Keratinocyte (primary cell): ENCODE measurements at regions not wholly inside any gene's neighbourhood (a gene's known extent, or its start where the extent isn't known, plus 50 kb on each side); places are given as distances from the start of the nearest gene placed in this dataset.

Experiments used
- DNase-seq: peaks from one replicate; pipeline ENCODE4 v3.0.0-alpha.2; 2011; ENCODE audit warnings: low read depth, missing footprints, low spot score
- FAIRE-seq: peaks from 2 replicates; lab custom pipeline; 2011; peaks lifted over from hg19 to GRCh38; lab: Jason Lieb, UNC
- H2AFZ ChIP-seq: 2 replicates; pipeline ENCODE4 v1.6.0; 2012; ENCODE audit warnings: low read length, control low read depth, inconsistent platforms; ENCODE audit not compliant: control insufficient read depth
- H3K27ac ChIP-seq: 2 replicates; pipeline ENCODE4 v1.5.1; 2011; ENCODE audit warnings: low read length; ENCODE audit not compliant: control insufficient read depth, insufficient read depth
- H3K27me3 ChIP-seq: 3 replicates; pipeline ENCODE4 v1.6.0; 2011; ENCODE audit warnings: low read length; ENCODE audit not compliant: control insufficient read depth, insufficient read depth; ENCODE audit errors: extremely low read depth
- H3K36me3 ChIP-seq, 2 experiments: 2 replicates in 1 of 2; 3 replicates in 1 of 2; pipeline ENCODE4 v1.5.1; 2011; ENCODE audit warnings: low read length in 2 of 2, mild to moderate bottlenecking in 1 of 2; ENCODE audit not compliant: control insufficient read depth in 2 of 2, insufficient read depth in 2 of 2; ENCODE audit errors: extremely low read depth in 1 of 2
- H3K4me1 ChIP-seq: 3 replicates; pipeline ENCODE4 v1.5.1; 2011; ENCODE audit warnings: low read length; ENCODE audit not compliant: control insufficient read depth, insufficient read depth; ENCODE audit errors: extremely low read depth
- H3K4me2 ChIP-seq: 3 replicates; pipeline ENCODE4 v1.6.0; 2011; ENCODE audit warnings: low read depth, low read length; ENCODE audit not compliant: control insufficient read depth, insufficient read depth; ENCODE audit errors: extremely low read depth
- H3K4me3 ChIP-seq, 3 experiments: fragments of 200-600 bp in 1 of 3; sonication (generic) in 1 of 3; 2 replicates in 2 of 3; 3 replicates in 1 of 3; pipeline ENCODE4 v1.5.1; 2011 to 2016; ENCODE audit warnings: low read length in 3 of 3, mild to moderate bottlenecking in 3 of 3, control low read depth in 2 of 3, inconsistent platforms in 1 of 3, low read depth in 1 of 3, mixed read lengths in 1 of 3, mixed run types in 1 of 3, moderate library complexity in 1 of 3; ENCODE audit not compliant: control insufficient read depth in 2 of 3, insufficient read depth in 2 of 3; ENCODE audit errors: extremely low read depth in 1 of 3
- H3K79me2 ChIP-seq: 2 replicates; pipeline ENCODE4 v1.6.0; 2012; ENCODE audit warnings: low read length; ENCODE audit not compliant: control insufficient read depth, insufficient read depth
- H3K9ac ChIP-seq: 3 replicates; pipeline ENCODE4 v1.6.0; 2011; ENCODE audit warnings: low read length; ENCODE audit not compliant: control insufficient read depth, insufficient read depth; ENCODE audit errors: extremely low read depth
- H3K9me1 ChIP-seq: 3 replicates; pipeline ENCODE4 v1.6.0; 2011; ENCODE audit warnings: low read length; ENCODE audit not compliant: control insufficient read depth, insufficient read depth; ENCODE audit errors: extremely low read depth
- H3K9me3 ChIP-seq: 2 replicates; pipeline ENCODE4 v1.5.1; 2012; ENCODE audit warnings: low read depth, low read length; ENCODE audit not compliant: control insufficient read depth
- H4K20me1 ChIP-seq: 3 replicates; pipeline ENCODE4 v1.6.0; 2011; ENCODE audit warnings: low read length; ENCODE audit not compliant: control insufficient read depth, insufficient read depth; ENCODE audit errors: extremely low read depth
- CTCF ChIP-seq, 3 experiments: IDR thresholded peaks in 1 of 3; conservative IDR thresholded peaks in 1 of 3; optimal IDR thresholded peaks in 1 of 3; 2 replicates in 2 of 3; 3 replicates in 1 of 3; pipeline versions ENCODE3 to v1.5.1; 2011; ENCODE audit warnings: low read length in 3 of 3, mild to moderate bottlenecking in 3 of 3, moderate library complexity in 2 of 3, control low read depth in 1 of 3, inconsistent platforms in 1 of 3; ENCODE audit not compliant: insufficient read depth in 2 of 3; ENCODE audit errors: extremely low read depth in 1 of 3
- EZH2 ChIP-seq: IDR thresholded peaks from one replicate; pipeline ENCODE4 v1.6.1; 2012; ENCODE audit warnings: inconsistent platforms, mild to moderate bottlenecking, low read length, moderate library complexity
- dilution Hi-C: fragments of 300-500 bp; cut with MboI; formaldehyde crosslinking; loops from one replicate; pipeline ENCODE4 v1.7.0; 2020; ENCODE audit warnings: low sequenced_read_pairs; ENCODE audit not compliant: extremely low pct_ligation_motif_present

- dilution Hi-C loops, result no loop called here
- Histone ChIP-seq H4K20me1 (no peaks in the 10 kb centered on the region), H3K9ac (no peak overlapping the region), H3K4me2 (no peak overlapping the region), H3K79me2 (no peaks in the 10 kb centered on the region), H3K4me3 (no peak overlapping the region), H3K27me3 (no peaks in the 10 kb centered on the region), H3K36me3 (no peaks in the 10 kb centered on the region), H3K9me3 (no peaks in the 10 kb centered on the region), H3K4me1 (no peaks in the 10 kb centered on the region), H3K9me1 (no peaks in the 10 kb centered on the region), H2AFZ (no peak overlapping the region), H3K27ac (no peak overlapping the region)
- FAIRE-seq (no peak), DNase-seq (no peak)
- no peak for TF ChIP-seq EZH2
- TF ChIP-seq CTCF (optimal IDR thresholded peaks at IDR 0.05 in 1 of 3, IDR thresholded peaks at IDR 0.05 in 1 of 3, conservative IDR thresholded peaks at IDR 0.05 in 1 of 3; ENCODE audit: extremely low read depth in 1 of 3, insufficient read depth in 2 of 3, low read length in 3 of 3), result peak in 1 of 3 experiments; percentile 11
Observed at GRCh38 chrX:74234818-74235217, 69.2 kb upstream of the ZCCHC13 start.

- FAIRE-seq, result no peak
- TF ChIP-seq EZH2 (no peak), CTCF (optimal IDR thresholded peaks at IDR 0.05 in 1 of 3, IDR thresholded peaks at IDR 0.05 in 1 of 3, conservative IDR thresholded peaks at IDR 0.05 in 1 of 3; ENCODE audit: extremely low read depth in 1 of 3, insufficient read depth in 2 of 3, low read length in 3 of 3) (peak in 1 of 3 experiments; percentile 4)
- no peak overlapping the region for H3K9ac ChIP-seq
- H3K4me3 ChIP-seq, result no peak overlapping the region
- H3K36me3 ChIP-seq, result no peaks in the 10 kb centered on the region
- DNase-seq, result no peak
- no peak overlapping the region for H3K27ac ChIP-seq
- no peaks in the 10 kb centered on the region for H3K4me1 ChIP-seq
- H3K9me3 ChIP-seq, result no peaks in the 10 kb centered on the region
- dilution Hi-C loops, result no loop called here
- no peaks in the 10 kb centered on the region for H4K20me1 ChIP-seq
- no peak overlapping the region for H3K4me2 ChIP-seq
- H3K27me3 ChIP-seq, result no peaks in the 10 kb centered on the region
- no peaks in the 10 kb centered on the region for H3K79me2 ChIP-seq
- H2AFZ ChIP-seq, result no peak overlapping the region
- no peaks in the 10 kb centered on the region for H3K9me1 ChIP-seq
Observed at GRCh38 chrX:74232859-74233258, 71.1 kb upstream of the ZCCHC13 start.
